Right atrium auricular region (tissue), 2 donors: ENCODE measurements at regions not wholly inside any gene's neighbourhood (a gene's known extent, or its start where the extent isn't known, plus 50 kb on each side); places are given as distances from the start of the nearest gene placed in this dataset.

Experiments
- DNase-seq: peaks from one replicate; pipeline ENCODE4 v3.0.0-alpha.2; 2019; ENCODE audit warnings: low spot score
- H3K27ac ChIP-seq, 2 donors: fragments of 200-600 bp; sonication (generic); 1 replicate in 1 of 2; 2 replicates in 1 of 2; pipeline ENCODE4 v1.5.1; 2016 to 2019
- H3K27me3 ChIP-seq, 2 donors: fragments of 200-600 bp; sonication (generic); one replicate each; pipeline versions ENCODE4 v1.5.1 to v1.6.0; 2017 to 2019
- H3K36me3 ChIP-seq: fragments of 200-600 bp; sonication (generic); one replicate; pipeline ENCODE4 v1.5.1; 2016
- H3K4me1 ChIP-seq, 2 donors: fragments of 200-600 bp; sonication (generic); one replicate each; pipeline versions ENCODE4 v1.5.1 to v1.6.0; 2017 to 2019
- H3K4me3 ChIP-seq, 2 donors: fragments of 200-600 bp; sonication (generic); 1 replicate in 1 of 2; 2 replicates in 1 of 2; pipeline ENCODE4 v1.5.1; 2017 to 2019; ENCODE audit warnings: mild to moderate bottlenecking in 1 of 2, moderate library complexity in 1 of 2
- H3K9me3 ChIP-seq, 2 donors: fragments of 200-600 bp; sonication (generic); one replicate each; pipeline ENCODE4 v1.5.1; 2019
- CTCF ChIP-seq, 2 donors: fragments of 200-600 bp; sonication (generic); IDR thresholded peaks; one replicate each; pipeline ENCODE4 v1.5.1; 2019; ENCODE audit warnings: antibody characterized with exemption in 2 of 2

DNA sequence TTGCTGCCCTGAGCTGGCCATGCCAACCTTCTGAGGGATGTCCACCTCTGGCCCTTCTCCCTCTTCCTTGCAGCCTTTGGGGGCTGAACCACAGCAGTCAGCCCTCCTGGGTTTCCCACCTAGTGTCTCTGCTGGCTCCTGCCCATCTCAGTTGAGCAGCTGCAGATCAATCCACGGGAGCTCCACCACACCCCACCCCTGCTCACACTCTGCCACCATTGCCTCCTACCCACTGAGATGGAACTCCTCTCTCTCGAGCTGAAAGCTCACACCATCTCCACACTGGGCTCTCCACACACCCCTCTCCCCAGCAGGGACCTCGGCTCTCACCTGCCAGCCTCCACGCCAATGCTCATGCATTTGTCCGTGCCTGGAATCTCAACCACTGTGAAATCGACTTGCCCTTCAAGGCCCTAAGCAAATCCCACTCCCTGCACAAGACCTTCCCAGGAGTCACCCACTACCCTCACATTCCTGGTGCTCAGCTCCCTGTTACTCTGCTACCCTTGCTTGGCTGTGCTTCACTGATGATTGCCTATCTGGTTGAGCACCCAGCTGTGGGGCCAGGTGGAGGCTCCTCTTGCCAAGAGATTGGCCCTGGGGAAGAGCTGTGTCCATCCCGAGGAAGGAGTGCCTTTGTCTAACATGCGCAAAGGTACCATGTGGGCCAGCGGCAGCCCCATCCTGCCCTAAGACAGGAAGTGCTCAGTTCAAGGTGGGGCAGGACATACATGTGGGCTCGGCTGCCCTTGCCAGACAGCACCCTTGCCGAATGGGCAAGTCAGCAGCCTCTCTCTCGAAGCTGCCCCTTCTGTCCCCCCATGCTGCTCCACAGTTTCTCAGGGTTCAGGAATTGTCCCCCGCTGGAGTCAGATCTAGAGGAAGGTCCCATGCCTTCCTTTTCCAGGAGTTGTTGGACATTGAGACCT, 208.7 kb downstream of the CYP26B1 start:
- no peaks in the 10 kb centered on the region for H3K27me3 ChIP-seq
- no peaks in the 10 kb centered on the region for H3K9me3 ChIP-seq
- no peak for TF ChIP-seq CTCF (IDR thresholded peaks at IDR 0.05)
- peak; percentile 49 for DNase-seq
- peaks cover 0 to 16% of the 10 kb centered on the region in 2 donors for H3K4me1 ChIP-seq
- H3K27ac ChIP-seq, result no peak overlapping the region
- no peaks in the 10 kb centered on the region for H3K36me3 ChIP-seq
- no peak overlapping the region for H3K4me3 ChIP-seq

DNA sequence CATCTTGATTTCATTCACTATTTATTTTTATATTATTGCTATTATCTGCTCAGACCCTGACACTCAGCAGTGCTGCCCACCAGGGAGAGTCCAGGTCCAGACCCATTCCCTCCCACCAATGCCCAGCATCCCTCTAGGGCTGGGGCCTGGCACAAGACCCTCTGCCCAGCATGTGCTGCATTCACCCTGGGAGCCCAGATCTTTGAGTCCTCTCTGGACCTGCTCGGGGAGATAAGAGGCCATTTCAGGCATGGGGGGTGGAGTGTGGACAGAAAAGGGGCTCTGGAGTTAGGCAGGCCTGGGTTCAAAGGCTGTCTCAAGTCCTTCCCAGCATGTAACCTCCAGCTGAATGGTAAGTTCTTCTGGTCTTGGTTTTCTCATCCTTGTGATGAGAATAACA, 209.6 kb downstream of the CYP26B1 start:
- H3K27me3 ChIP-seq, result no peaks in the 10 kb centered on the region
- H3K4me3 ChIP-seq, result no peak overlapping the region
- no peak for TF ChIP-seq CTCF (IDR thresholded peaks at IDR 0.05)
- H3K36me3 ChIP-seq, result no peaks in the 10 kb centered on the region
- no peaks in the 10 kb centered on the region for H3K9me3 ChIP-seq
- no peak for DNase-seq
- peaks cover 0 to 16% of the 10 kb centered on the region in 2 donors for H3K4me1 ChIP-seq
- H3K27ac ChIP-seq, result no peak overlapping the region

- DNase-seq, result no peak
- no peak for TF ChIP-seq CTCF (IDR thresholded peaks at IDR 0.05)
- H3K9me3 ChIP-seq, result no peaks in the 10 kb centered on the region
- H3K4me1 ChIP-seq, result peaks cover 0 to 16% of the 10 kb centered on the region in 2 donors
- H3K27me3 ChIP-seq, result no peaks in the 10 kb centered on the region
- no peak overlapping the region for H3K27ac ChIP-seq
- H3K36me3 ChIP-seq, result no peaks in the 10 kb centered on the region
- no peak overlapping the region for H3K4me3 ChIP-seq
Observed at GRCh38 chr2:71937396-71937795, 210.3 kb downstream of the CYP26B1 start.

GRCh38 chr2:71936076-71937030, 211.3 kb downstream of the CYP26B1 start:
- Histone ChIP-seq H3K27ac (peak overlapping the region in 1 of 2 donors; percentile 59), H3K4me1 (peaks cover 0 to 16% of the 10 kb centered on the region in 2 donors), H3K36me3 (no peaks in the 10 kb centered on the region), H3K4me3 (no peak overlapping the region), H3K9me3 (no peaks in the 10 kb centered on the region), H3K27me3 (no peaks in the 10 kb centered on the region)
- TF ChIP-seq CTCF (IDR thresholded peaks at IDR 0.05), result no peak
- no peak for DNase-seq

DNA sequence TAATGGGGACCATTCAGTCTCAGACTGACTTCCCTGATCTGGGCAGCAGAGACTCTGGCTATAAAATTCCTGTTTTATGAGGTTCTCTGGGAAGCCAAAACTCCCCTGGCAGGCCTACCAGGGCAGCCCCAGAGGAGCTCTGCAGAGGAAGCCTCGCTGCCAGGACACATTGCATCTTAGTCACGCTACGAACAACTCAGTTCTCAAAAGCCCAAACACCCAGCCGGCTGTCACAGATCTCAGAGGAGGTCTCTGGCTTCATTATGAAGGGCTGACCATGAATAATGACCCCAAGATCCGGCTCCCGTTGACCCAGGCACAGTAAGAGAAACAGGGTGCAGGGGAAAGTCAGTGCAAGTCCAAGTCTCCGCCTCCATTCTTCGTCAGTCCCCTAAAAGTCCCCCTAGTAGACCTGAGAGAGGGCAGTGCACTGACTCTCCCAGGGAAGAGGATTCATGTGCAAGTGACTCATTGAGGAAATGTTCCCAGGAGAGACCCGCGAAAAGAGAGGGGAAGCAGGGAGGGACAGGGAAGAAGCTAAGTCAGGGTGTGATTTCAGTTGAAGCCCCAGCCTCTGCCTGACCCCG, 212.3 kb downstream of the CYP26B1 start:
- Histone ChIP-seq H3K27me3 (no peaks in the 10 kb centered on the region), H3K27ac (peak overlapping the region; percentile 2 to 59), H3K4me3 (no peak overlapping the region), H3K4me1 (peaks cover 0 to 9% of the 10 kb centered on the region in 2 donors), H3K36me3 (no peaks in the 10 kb centered on the region), H3K9me3 (no peaks in the 10 kb centered on the region)
- no peak for TF ChIP-seq CTCF (IDR thresholded peaks at IDR 0.05)
- peak; percentile 88 for DNase-seq
